Nucleus accumbens (tissue), 56 donors: ENCODE measurements at regions not wholly inside any gene's neighbourhood (a gene's known extent, or its start where the extent isn't known, plus 50 kb on each side); places are given as distances from the start of the nearest gene placed in this dataset.
"Not testable (repeated sequence)": the region's sequence is repeated elsewhere in the genome, so short reads cannot be mapped to it uniquely, and the experiment has no call there.

Experiments
- DNase-seq, 56 donors: peaks; one replicate each; lab custom pipeline; 2025; lab: John Stamatoyannopoulos, UW

DNA sequence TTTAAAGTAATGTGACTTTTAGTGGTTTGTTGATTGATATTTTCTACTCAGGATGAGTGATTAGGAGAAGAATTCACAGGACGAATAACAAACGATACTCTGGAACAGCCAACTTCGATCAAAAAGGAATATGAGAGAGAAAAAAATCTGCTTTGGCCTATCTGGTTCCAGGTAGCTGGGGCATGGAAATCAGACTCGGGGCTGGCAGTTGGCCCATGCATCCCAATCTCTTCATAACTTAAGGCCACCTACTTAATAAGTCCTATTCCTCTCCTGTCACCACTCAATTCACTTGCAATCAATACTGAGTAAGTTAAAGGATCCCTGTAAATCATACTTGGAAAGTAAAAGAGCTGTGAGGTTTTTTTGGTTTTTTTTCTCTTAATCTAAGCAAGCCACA, 1116.2 kb downstream of the SORCS3 start:
- DNase-seq: no peak

DNA sequence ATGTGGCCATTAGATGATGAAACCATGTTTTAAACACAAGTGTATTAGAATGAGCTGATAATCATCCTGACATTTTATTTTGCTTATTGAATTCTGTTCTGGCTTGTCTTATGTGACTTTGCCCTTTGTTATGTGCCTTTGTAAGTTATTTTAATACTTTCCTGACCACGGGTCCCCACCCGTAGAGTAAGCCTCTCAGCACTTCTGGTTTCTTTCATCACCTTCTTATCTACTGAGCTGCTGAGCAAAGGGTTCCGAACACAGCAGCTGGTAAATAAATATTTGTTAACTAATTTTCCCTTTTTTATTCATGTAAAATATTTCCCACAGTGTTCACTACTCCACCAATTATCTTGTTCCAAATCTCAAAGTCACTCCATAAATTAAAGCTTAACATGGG, 1115.3 kb downstream of the SORCS3 start:
- DNase-seq: no peak

DNA sequence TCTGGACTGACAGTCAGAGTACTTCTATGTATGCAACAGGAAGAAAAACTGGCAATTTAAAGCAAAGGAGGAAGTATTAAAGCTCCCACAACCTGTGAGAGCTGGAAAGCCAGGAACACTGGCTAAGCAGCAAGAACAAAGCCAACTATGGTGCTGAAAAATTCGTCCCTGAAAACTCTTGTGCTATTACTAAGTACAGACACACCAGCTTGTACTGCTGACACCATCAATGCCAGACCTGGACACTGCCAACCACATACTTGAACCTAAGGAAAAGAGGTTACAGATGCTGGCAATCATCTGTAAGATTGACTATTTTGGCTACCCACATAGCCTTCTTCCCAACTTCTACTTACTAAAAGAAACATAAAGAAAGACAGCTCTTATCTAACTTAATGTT, 1110.6 kb downstream of the SORCS3 start:
- DNase-seq: no peak

DNA sequence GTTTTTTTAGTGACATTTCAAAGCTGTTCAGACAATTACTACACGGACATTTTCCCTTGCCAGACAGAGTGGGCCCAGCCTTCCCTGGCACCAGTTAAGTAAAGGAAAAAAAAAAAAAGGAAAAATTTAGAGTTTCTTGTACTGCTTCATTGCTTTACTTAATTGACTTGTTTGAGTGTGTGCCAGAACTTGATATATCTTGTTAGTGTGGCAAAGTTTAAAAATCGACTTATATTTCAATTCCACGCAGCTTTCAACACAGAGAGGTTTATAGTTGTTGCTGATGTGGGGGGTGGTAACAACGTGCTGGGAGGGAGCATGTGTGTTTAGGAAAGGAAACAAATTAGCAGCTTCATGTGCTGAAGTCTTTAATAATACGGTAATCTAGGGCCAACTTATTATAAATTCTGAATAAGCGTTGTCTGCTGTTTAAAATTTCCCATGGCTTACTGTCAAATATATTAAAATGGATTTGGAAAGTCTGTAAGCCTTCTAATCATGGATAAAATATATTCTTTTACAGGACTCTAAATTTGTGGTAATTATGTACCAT, 1104.6 kb downstream of the SORCS3 start:
- DNase-seq: no peak

DNA sequence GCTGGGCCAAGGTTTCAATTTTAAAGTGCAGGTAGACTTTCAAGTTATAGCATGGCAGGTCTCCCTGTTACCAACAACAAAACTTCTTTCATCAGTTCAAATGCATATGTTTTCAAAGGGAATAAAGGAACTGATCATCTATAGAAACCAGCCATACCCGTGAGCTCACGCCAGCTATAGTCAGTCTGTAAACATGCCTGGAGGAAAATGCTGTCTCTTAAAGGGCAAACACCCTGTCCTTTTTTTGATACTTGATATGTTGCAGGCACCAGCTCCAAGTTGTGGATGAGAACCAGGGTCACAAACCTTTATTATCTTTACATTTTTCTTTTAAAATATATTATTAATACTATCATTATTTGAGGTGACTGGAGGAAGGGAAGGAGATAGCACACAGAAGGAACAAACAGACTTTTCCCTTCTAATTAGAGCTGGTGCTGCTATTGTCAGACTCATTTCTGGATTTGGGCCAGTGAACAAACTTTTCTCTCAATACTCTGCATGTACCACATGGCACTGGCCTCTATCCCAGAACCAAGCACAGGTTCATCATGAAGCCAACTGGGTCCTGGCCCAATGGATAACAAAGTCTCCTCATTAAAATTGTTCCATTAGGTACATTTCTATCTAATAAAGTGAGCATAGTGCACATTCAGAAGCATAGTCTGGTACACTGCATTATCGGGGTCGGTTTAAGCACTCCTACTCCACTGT, 1102.4 kb downstream of the SORCS3 start:
- DNase-seq: peak in 24 of 56 donors; percentile 1 to 59 (median 6)

DNA sequence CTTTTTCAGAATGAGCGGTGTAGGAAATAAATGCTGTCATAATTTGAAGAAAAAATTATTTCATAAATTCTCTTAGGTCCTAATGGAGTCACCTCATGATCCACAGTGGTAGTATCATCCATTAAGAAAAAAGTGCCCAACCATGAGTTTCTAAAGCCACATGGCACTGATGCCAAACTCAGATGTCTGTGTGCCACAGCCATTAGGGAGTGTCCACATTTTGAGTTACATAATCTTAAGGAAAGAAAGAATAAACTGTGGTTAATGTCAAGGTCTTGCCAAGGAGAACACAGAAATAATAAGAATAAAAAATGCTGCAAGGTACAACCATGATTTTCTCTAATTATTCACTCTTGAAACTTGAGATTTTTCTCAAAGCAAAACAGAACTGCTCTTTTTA, 1101.8 kb downstream of the SORCS3 start:
- DNase-seq: no peak

DNA sequence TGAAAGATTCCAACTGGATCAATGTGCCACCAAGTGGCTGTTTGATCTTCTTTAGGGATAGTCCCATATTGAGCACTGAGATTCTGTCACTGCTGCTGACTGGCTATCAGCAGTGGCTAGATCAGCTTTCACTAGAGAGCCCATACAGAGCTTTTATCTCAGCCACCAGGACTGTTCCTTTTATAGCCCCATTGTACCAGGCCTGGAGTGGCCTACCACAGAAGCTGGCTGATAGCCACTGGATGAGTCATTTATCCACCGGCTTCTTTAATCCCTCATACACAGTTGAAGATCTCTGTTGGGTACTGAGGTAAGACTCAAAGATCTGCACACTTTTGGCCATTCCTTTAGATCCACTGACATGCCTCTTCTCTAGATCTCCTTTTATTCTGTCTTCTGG, 1101.1 kb downstream of the SORCS3 start:
- peak in 1 of 56 donors; percentile 0 for DNase-seq

DNA sequence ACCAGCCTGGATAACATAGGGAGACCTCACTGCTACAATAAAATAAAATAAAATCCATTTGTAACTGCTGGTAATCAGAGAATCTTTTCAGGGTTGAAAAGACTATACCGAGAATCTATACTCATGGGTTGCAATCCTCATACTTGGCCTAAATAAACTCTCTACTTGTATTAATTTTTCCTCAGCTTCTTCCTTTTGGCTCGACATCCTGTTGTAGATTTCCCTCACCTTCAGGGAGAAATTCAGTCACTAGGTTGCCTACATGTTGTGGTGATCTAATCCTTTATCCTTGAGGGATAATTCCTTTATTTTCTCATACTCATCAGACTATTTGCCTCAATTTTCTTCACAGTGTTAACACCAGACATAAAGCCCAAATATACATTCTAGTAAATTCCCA, 1093.4 kb downstream of the SORCS3 start:
- no peak for DNase-seq

DNA sequence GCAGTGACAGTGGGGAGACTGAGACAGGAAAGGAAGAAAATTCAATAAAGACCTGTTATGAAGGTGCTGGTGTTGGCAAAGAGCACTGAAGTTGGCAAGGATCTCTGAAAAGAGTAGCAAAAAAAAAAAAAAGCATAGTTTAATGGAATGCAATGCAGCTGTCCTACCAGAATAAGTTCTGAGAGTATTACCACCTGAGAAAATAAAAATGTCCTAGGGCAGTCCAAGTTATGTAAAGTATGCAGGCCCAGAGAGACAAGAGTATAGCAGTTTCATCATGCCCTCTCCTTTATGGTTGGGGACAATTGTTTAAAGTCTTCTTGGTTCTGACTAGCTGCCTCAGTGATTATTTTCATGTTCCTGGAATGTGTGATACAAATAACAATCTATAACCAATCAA, 1092.8 kb downstream of the SORCS3 start:
- DNase-seq: no peak

DNA sequence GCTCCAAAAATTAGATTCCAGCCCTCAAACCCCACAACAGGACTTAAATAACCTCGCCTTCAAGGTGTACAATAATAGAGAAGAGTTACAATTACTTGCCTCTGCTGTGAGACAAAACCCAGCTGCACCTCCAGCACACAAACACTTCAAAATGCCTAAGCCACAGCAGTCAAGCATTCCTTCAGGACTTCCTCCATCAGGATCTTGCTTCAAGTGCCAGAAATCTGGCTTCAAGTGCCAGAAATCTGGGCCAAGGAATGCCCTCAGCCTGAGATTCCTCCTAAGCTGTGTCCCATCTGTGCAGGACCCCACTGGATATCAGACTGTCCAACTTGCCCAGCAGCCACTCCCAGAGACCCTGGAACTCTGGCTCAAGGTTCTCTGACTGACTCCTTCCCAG, 1088.3 kb downstream of the SORCS3 start:
- no peak for DNase-seq

DNA sequence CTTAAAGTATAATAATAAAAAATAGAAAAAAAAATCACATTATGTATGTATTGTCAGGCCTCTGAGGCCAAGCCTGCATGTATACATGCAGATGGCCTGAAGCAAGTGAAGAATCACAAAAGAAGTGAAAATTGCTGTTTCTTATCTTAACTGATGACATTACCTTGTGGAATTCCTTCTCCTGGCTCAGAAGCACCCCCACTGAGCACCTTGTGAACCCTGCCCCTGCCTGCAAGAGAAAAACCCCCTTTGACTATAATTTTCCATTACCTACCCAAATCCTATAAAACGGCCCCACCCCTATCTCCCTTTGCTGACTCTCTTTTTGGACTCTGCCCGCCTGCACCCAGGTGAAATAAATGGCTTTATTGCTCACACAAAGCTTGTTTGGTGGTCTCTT, 1086.5 kb downstream of the SORCS3 start:
- not testable (repeated sequence) for DNase-seq

DNA sequence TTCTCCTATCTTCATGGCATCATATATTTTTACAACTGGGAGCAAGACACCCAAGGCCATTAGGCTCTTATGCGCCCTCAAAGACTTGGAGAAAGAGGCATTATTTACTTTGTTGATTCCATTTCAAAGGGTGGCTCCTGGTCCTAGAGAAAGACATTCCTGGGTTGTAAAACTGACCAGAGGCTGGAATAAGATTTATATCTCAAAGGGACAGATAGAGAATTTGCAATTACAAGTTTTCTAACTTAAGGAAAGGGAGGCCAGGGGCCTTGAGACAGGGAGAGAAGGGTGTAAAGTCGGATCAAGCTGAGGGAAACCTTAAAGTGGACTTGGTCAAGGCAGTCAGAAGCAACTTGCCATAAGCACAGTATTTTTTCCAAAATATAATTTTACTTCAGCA, 1086.0 kb downstream of the SORCS3 start:
- no peak for DNase-seq

DNA sequence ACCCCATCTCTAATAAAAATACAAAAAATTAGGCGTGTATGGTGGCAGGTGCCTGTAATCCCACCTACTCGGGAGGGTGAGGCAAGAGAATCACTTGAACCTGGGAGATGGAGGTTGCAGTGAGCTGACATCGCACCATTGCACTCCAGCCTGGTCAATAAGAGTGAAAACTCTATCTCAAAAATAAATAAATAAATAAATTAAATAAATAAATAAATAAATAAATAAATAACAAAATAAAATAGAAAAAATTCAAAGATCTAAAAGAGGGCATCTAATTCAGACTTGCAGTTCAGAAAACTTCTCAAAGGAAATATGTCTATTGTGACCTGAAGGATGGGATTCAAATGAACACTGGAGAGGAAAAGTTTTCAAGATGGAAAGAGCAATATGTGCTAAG, 1085.1 kb downstream of the SORCS3 start:
- DNase-seq: no peak

DNA sequence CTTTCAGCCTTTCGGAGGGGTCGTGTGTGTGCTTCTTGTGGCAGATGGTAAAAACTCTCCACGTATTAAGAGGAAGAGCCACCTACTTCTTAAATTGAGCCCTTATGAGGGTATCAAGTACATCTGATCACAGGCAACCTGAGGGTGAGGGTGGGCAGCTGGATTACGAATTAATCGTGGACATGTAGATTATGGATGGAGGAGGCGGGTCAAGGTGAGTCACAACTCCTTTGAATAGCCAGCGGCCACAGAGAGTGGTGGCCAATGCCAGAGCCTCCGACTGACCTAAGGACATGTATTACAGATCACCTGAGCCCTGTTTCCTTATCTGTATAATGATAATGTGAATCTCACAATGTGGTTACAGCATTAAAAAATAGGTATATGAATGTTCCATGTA, 1083.9 kb downstream of the SORCS3 start:
- no peak for DNase-seq

DNA sequence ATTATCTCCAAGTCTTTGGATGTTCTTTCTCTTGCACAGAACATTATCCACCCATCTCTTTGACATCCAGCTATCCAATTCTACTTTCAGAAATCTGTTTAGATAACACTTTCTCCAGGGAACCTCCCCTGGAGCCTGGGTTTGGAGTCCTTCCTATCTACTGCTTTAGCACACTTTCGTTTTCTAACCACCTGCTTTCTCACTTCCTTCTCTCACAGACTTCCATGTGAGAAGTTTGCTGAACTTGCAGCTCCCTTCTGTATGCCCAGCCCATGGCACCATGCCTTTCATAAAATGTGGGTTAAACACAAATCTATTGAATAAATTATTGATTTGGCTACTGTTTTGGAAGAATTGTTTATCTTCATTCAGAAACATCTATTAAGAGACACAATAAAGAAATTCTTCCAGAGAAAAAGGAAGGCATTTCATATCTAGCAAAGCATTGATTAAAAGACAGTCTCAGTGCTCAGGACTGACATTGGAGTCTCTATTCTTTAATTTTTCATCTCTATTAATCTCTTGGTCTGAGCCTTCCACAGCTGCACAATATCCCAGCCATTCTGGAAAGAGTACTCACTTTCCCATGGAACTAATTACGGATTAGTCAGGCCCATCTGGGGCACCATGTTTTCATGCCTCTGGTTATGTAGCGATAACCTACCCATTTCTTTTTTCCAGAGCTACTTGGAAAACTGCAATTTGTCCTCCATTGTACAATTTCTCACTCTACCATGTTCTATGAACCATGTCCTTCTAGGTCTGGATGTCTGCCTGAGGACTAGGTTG, 1077.3 kb downstream of the SORCS3 start:
- DNase-seq: no peak

DNA sequence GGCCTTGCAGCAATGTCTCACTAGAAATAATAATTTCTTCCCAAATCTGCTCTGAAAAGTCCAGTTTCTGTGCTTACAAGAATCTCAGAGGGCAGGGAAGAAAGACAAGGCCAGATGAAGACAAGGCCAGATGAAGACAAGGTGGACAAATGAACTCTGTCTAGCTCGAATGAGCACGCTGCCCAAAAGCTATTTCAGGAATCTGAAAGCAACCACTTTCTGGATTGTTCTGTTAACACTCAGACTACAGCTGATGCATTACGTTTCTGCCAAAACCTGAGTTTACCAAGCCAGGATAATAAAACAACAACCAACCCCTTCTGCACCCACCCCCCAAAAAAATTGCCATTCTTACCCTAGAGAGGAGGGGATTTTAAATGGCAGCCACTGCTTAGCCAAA, 1073.6 kb downstream of the SORCS3 start:
- DNase-seq: no peak

DNA sequence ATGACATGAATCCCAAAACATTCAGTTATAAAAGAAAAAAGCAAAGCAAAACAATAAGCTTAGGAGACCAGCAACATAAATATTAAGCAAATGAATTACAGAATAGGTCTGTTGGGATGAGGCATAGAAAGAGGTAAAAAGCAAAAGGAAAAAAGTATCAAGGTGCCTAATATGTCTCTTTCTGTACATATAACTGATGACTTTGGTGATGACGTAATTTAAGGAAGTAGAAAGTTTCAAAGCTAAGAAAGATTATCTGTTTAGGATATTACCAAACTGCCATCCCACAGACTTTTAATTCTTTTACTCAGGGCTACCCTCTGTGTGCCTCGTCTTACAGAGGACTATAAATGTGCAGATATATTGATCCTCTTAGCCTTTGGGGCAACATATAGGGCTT, 1066.5 kb downstream of the SORCS3 start:
- no peak for DNase-seq

DNA sequence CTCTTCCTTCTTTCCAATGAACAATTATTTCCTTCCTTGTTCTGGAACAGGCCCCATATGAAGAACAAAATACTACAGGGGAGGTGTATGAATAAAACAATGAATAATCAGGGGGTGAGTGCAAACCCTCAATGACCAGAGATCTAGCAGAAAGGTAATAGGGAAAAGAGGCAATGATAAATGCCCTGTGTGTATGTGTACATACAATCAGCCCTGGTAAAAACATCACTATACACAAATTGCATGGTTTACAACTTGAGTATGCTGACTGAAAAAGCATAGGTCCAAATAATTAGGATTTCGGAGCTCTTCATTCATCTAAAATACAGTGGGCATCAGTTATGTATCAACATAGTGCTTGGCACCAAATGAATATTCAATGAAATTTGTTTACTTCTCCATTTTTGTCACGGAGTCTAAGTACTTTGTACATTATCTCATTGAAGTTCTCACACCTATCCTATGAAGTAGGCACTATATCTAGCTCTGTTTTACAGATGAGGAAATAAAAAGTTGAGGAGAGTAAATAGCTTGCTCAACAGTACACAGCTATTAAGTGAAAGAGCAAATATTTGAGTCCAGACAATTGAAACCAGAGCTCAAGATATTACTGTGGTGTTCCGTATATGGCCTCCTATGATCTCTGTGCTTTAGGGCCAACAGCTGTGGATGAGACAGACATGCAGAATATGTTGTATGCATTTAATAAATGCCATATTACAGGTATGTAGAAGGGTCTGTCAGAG, 1065.4 kb downstream of the SORCS3 start:
- DNase-seq: no peak

DNA sequence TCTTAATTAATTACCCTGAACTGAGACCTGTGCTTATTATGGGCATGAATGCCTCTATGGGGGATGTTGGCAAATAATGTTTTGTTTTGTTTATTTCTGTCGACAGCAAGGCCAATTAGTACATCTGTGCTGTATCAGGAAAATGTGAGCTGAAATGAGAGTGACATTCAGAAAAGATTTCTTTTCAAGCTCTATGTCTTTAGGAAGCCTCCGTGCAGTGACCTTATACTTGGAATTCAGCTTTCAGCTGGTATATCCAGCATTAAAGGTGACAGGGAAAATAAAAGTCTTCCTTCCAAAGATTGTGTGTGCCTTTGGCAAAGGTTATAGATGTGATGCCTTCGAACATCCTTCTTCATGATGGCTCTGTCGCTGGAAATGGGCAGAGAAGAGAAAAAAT, 1061.1 kb downstream of the SORCS3 start:
- no peak for DNase-seq

DNA sequence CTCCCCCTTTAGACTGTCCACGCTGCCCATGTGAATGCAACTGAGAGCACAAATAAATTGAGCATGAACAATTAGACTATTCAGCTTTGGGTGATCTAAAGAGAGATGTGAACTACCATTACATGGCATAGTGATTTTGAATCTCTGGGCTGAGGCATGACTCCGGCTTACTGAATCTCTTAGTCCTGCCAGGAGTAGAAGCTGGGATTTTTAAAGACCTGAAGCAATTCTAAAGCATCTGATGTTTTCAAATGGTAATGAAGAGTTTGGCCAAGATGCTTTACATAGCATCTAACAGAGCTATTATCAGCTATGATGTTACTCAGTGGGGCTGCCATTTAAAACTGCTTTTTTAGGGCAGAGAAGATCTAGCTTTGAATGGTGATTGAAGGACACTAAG, 1059.1 kb downstream of the SORCS3 start:
- no peak for DNase-seq

DNA sequence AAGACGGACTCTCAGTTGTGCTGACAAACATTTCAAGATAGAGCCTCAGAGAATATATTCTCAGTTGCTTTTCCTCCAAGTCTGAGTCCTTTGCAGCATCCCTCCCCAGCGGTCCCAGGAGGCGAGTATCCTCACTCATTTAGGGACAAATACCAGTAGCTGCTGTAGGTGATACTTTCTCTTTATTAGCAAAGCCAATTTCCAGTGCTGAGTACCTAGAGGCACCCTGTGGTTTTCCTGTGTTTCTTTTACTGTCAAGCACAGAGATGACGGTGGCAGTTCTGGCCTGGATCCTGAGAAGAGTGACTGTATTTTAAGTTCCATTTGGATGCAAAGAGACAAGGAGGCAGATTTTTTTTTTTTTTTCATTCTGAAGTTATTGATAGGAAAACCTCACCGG, 1058.4 kb downstream of the SORCS3 start:
- no peak for DNase-seq
